ENCODE measurements at regions not wholly inside any gene's neighbourhood (a gene's known extent, or its start where the extent isn't known, plus 50 kb on each side); places are given as distances from the start of the nearest gene placed in this dataset.

GRCh38 chr1:162973381-162973795, 95.8 kb upstream of the RGS4 start:
- TF ChIP-seq, protein P1, sequence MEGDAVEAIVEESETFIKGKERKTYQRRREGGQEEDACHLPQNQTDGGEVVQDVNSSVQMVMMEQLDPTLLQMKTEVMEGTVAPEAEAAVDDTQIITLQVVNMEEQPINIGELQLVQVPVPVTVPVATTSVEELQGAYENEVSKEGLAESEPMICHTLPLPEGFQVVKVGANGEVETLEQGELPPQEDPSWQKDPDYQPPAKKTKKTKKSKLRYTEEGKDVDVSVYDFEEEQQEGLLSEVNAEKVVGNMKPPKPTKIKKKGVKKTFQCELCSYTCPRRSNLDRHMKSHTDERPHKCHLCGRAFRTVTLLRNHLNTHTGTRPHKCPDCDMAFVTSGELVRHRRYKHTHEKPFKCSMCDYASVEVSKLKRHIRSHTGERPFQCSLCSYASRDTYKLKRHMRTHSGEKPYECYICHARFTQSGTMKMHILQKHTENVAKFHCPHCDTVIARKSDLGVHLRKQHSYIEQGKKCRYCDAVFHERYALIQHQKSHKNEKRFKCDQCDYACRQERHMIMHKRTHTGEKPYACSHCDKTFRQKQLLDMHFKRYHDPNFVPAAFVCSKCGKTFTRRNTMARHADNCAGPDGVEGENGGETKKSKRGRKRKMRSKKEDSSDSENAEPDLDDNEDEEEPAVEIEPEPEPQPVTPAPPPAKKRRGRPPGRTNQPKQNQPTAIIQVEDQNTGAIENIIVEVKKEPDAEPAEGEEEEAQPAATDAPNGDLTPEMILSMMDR (IDR thresholded peaks at IDR 0.05), result no peak
- no peak for TF ChIP-seq POLR2A (IDR thresholded peaks at IDR 0.05)
